ENCODE measurements at regions not wholly inside any gene's neighbourhood (a gene's known extent, or its start where the extent isn't known, plus 50 kb on each side); places are given as distances from the start of the nearest gene placed in this dataset.

DNA sequence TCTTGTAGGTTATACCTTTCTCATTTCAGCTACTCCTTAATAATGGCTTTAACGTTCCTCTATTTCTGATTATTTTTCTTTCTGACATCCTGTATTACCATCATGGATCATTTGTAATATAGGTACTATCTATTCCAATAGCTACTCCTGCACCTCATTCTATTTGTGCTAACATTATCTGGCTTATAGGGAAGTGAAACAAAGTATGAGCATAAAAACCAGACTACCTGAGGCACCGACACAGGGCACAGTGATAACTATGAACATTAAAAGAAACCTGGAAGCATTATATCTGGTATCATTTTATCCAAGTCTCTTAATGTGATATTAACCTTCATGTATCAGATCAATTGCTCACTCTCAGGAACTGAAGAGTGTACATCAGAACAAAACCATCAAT, 407.3 kb downstream of the DMRT2 start:
- no peaks in the 10 kb centered on the region for H3K36me3 Mint-ChIP-seq (ENCODE audit: low read depth)
- no peaks in the 10 kb centered on the region for H3K9me3 Mint-ChIP-seq
- no peak overlapping the region for H3K27ac Mint-ChIP-seq
- H3K27me3 Mint-ChIP-seq (ENCODE audit: low read depth) = no peaks in the 10 kb centered on the region
- H3K4me1 Mint-ChIP-seq (ENCODE audit: low read depth) = no peaks in the 10 kb centered on the region
- no peak overlapping the region for H3K4me3 Mint-ChIP-seq

DNA sequence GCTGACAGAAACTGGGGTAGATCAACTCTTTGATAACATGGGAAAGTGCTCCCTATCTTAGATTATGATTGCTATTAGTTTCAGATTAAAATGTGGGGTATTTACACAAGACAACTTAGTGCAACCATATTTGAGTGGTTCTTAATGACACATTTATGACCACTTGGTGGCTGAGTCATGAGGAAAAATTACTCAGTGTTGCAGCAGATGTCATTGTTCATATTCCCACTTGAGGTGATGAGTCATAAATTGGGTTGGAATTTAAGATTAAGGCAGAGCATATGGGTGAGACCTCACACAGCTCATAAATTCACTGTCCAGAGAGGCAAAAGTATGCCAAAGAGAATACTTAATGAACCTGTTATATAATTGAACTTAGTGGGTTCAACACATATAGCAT, 408.3 kb downstream of the DMRT2 start:
- no peaks in the 10 kb centered on the region for H3K9me3 Mint-ChIP-seq
- H3K4me3 Mint-ChIP-seq = no peak overlapping the region
- no peak overlapping the region for H3K27ac Mint-ChIP-seq
- no peaks in the 10 kb centered on the region for H3K36me3 Mint-ChIP-seq (ENCODE audit: low read depth)
- H3K4me1 Mint-ChIP-seq (ENCODE audit: low read depth) = no peaks in the 10 kb centered on the region
- H3K27me3 Mint-ChIP-seq (ENCODE audit: low read depth) = no peaks in the 10 kb centered on the region

DNA sequence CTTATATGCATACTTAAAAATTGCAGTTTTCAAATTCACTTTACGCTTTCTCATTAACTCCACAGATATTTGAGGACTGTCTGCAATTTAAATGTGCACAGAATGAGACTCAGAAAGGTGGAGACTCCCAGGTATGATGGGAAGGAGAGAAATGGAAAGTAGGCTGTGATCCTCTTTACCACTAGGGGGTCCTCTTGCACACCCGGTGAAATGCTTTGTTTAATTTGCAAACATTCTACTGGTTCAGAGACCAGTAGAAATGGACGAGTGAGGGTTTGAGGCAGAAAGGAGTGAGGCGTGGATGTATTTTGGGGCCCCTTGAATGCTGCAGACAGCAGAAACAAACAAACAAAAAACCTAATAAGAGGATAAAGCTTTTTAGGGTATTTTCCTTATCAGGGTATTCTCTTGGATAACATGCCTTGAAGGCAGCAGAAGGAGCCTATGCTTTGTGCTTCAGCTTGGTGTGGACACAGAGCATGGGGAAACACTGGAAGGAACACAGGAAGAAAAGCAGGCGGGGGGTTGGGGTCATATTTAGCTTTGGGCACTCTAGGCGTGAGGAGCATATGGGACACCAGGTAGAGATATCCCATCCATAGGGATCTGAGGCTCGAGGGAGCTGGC, 410.1 kb downstream of the DMRT2 start:
- Mint-ChIP-seq H3K9me3 (no peaks in the 10 kb centered on the region), H3K36me3 (ENCODE audit: low read depth) (no peaks in the 10 kb centered on the region), H3K4me3 (no peak overlapping the region), H3K27ac (no peak overlapping the region), H3K27me3 (ENCODE audit: low read depth) (no peaks in the 10 kb centered on the region), H3K4me1 (ENCODE audit: low read depth) (no peaks in the 10 kb centered on the region)

GRCh38 chr9:1461812-1462211, 411.7 kb downstream of the DMRT2 start:
- Mint-ChIP-seq H3K9me3 (no peaks in the 10 kb centered on the region), H3K4me1 (ENCODE audit: low read depth) (no peaks in the 10 kb centered on the region), H3K27ac (no peak overlapping the region)

DNA sequence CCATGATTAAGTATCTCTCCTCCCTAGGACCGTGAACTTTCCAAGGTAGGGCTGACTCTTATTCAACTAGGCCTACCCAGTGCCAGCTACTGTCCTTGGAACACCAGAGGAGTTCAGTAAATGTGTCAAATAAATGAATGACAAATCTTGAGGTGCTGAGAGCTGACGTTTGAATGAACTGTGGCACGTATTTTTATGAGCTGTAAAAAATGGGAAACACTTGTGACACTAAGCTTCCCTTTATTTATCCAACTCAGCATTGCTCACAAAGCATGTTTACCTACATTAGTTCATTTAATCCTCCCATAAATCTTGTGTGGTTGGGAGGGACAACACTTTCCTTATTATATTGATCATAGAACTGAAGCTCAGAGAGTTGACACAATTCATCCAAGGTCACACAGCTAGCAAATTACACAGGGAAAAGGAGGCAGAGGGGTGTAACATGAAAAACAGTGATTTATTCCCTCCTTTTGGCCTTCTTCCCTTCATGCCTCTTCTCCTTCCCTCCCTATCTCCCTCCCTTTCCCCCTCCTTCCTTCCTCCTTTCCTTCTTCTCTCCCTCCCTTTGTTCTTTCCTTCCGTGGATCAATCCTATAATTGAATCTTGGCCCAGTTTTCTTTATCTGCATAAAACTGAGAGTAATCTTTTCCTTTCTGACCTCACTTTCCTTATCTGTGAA, 412.6 kb downstream of the DMRT2 start:
- H3K27me3 Mint-ChIP-seq (ENCODE audit: low read depth) = no peaks in the 10 kb centered on the region
- no peaks in the 10 kb centered on the region for H3K9me3 Mint-ChIP-seq
- H3K36me3 Mint-ChIP-seq (ENCODE audit: low read depth) = no peaks in the 10 kb centered on the region
- H3K4me1 Mint-ChIP-seq (ENCODE audit: low read depth) = no peaks in the 10 kb centered on the region
- no peak overlapping the region for H3K27ac Mint-ChIP-seq
- no peak overlapping the region for H3K4me3 Mint-ChIP-seq

More at GRCh38 chr9:1461812-1462211, 411.7 kb downstream of the DMRT2 start:
- Mint-ChIP-seq H3K36me3 (ENCODE audit: low read depth) (no peaks in the 10 kb centered on the region), H3K27me3 (ENCODE audit: low read depth) (no peaks in the 10 kb centered on the region), H3K4me3 (no peak overlapping the region)

DNA sequence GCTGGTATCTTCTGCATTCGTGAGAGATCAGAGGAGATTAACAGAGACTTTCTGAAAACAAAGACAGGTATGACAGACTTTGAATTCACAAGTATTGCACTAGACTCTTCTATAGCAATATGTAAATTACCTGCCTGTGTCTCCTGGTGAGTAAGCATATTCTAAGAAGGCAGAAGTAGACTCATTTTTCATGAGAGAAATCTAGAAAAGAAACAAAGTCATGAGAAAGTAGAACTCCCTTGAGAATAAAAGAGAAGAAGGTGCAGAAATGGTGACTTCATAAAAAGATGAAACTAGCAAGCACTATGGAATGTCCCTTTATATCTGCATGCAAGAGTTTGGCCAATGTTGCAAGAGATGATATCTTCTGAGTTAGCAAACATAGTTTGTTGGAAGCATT, 419.8 kb downstream of the DMRT2 start:
- H3K9me3 Mint-ChIP-seq = no peaks in the 10 kb centered on the region
- H3K4me3 Mint-ChIP-seq = no peak overlapping the region
- no peaks in the 10 kb centered on the region for H3K36me3 Mint-ChIP-seq (ENCODE audit: low read depth)
- no peaks in the 10 kb centered on the region for H3K4me1 Mint-ChIP-seq (ENCODE audit: low read depth)
- no peak overlapping the region for H3K27ac Mint-ChIP-seq
- H3K27me3 Mint-ChIP-seq (ENCODE audit: low read depth) = no peaks in the 10 kb centered on the region

GRCh38 chr9:1473956-1474634, 423.9 kb downstream of the DMRT2 start:
- H3K36me3 Mint-ChIP-seq (ENCODE audit: low read depth) = no peaks in the 10 kb centered on the region
- no peak overlapping the region for H3K27ac Mint-ChIP-seq
- H3K9me3 Mint-ChIP-seq = peaks cover 3% of the 10 kb centered on the region
- H3K4me3 Mint-ChIP-seq = no peak overlapping the region
- H3K27me3 Mint-ChIP-seq (ENCODE audit: low read depth) = no peaks in the 10 kb centered on the region
- no peaks in the 10 kb centered on the region for H3K4me1 Mint-ChIP-seq (ENCODE audit: low read depth)

DNA sequence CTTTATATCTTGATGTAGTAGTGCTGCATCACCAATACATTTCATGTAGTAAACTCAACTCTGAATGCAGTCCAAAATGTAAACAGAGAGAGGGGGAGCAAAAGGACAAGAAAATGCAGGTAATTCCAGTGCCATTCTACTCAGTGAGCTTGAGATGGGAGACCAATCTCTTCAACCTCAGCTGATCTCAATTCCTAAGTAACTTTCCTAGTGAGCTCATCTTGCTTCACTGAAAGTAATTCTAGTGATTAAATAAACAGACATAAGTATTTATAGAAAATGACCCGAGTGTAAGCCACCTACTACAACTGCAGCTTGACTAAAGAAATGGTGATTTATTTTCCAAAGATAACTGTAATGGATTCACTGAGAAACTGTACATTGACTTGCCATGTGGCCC, 424.5 kb downstream of the DMRT2 start:
- no peaks in the 10 kb centered on the region for H3K36me3 Mint-ChIP-seq (ENCODE audit: low read depth)
- H3K4me1 Mint-ChIP-seq (ENCODE audit: low read depth) = no peaks in the 10 kb centered on the region
- H3K27me3 Mint-ChIP-seq (ENCODE audit: low read depth) = no peaks in the 10 kb centered on the region
- no peak overlapping the region for H3K27ac Mint-ChIP-seq
- peaks cover 3% of the 10 kb centered on the region for H3K9me3 Mint-ChIP-seq
- no peak overlapping the region for H3K4me3 Mint-ChIP-seq

DNA sequence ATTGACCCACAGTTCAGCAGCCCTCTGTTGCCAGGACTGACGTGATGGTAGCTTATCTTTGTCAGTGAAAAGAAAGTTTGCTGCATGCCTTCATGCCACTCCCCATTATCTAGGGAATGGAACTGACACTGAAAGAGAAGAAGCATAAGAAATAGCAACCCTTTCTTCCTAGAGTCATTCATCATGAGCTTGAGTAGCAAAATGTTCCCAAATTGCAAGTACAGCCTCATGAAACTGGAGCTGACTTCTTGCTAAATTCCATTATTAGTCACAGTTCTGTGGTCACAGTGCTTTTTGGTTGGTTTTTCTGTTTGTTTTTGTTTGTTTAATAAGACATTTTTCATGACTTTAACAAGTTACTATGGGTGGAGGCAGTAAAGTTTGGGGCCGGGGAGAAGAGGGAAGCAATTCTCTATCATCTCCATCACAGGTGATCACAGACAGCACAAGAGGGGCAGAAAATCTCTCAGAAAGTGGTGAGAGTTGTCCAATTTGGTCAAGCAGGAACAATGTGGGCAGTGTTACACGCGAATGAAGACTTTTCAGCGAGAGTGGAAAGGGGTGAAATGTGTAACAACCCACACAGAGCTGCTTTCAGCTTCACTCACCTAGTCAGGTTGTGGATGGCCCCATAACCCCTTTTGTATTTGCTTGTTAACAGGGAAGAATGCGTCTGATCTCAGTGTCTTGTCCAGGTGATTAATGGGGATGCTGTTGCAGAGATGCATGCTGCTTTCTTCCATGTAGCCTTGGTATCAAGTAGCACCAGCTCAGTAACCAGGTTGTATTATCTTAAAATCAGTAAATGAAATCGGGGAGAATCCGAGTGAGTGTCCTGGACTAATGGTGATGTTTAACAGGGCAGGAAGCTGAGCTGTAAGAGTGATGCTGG, 440.4 kb downstream of the DMRT2 start:
- H3K27me3 Mint-ChIP-seq (ENCODE audit: low read depth) = no peaks in the 10 kb centered on the region
- no peak overlapping the region for H3K27ac Mint-ChIP-seq
- peaks cover 3% of the 10 kb centered on the region for H3K4me1 Mint-ChIP-seq (ENCODE audit: low read depth)
- H3K9me3 Mint-ChIP-seq = no peaks in the 10 kb centered on the region
- no peak overlapping the region for H3K4me3 Mint-ChIP-seq
- H3K36me3 Mint-ChIP-seq (ENCODE audit: low read depth) = no peaks in the 10 kb centered on the region

DNA sequence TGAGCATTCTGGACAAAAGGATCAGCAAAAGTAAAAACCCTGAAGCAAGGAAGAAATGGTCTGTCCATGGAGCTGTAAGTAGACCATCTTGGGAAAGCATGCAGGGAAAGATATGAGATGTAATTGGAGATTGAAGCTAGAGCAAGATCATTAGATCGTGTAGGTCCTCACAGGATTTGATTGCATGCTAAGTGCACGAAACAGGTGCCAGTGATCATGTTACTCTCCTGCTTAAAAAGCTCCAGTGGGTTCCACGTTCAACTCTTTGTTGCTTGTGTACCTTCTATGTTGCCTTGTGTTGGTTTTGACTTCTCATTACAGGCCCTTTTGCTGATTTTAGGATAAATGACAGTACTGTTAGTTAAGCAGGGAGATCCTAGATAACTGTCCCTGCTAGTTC, 442.0 kb downstream of the DMRT2 start:
- Mint-ChIP-seq H3K27ac (no peak overlapping the region), H3K27me3 (ENCODE audit: low read depth) (no peaks in the 10 kb centered on the region)

DNA sequence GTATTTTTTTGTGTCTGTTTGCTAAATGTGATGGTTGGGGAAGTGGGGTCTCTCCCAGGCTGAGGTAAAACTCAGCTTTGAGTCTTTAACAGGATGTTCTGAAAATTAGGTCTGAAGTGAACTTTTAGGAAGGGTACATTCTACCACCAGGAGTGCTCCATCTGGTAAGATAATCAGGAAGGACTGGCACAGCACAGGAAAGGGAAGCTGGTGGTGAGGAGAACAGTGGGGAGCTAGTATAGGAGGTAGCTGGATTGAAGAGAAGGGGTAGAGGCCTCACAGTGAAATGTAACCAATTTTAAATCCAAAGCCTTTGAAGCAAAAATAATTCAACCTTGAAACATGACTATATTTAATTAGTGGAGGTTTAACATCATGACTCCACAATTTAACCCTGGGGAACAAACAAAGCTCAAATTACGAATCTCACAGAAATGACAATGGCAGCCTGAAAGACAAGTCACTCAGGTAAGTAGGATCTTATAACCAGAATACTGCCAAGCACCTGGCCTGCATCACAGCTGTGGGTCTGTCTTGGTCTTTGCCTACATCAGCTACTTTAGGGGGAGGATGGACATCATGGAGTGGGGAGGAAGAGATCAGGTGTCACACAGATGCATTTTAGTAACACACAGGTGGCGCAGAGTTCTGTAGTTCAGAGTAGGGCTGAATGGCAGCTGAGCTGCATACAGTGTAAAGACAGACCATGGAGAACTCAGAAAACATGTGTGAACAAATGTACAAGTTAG, 445.3 kb downstream of the DMRT2 start:
- Mint-ChIP-seq H3K27ac (no peak overlapping the region), H3K4me3 (no peak overlapping the region), H3K4me1 (ENCODE audit: low read depth) (peaks cover 2% of the 10 kb centered on the region), H3K36me3 (ENCODE audit: low read depth) (no peaks in the 10 kb centered on the region), H3K9me3 (no peaks in the 10 kb centered on the region), H3K27me3 (ENCODE audit: low read depth) (no peaks in the 10 kb centered on the region)

More for the DNA sequence above, 442.0 kb downstream of the DMRT2 start:
- Mint-ChIP-seq H3K4me1 (ENCODE audit: low read depth) (peaks cover 3% of the 10 kb centered on the region), H3K9me3 (no peaks in the 10 kb centered on the region), H3K36me3 (ENCODE audit: low read depth) (no peaks in the 10 kb centered on the region), H3K4me3 (no peak overlapping the region)

GRCh38 chr9:1505489-1505888, 455.3 kb downstream of the DMRT2 start:
- no peaks in the 10 kb centered on the region for H3K4me1 Mint-ChIP-seq (ENCODE audit: low read depth)
- H3K36me3 Mint-ChIP-seq (ENCODE audit: low read depth) = no peaks in the 10 kb centered on the region
- H3K4me3 Mint-ChIP-seq = no peak overlapping the region
- no peaks in the 10 kb centered on the region for H3K27me3 Mint-ChIP-seq (ENCODE audit: low read depth)
- peaks cover 7% of the 10 kb centered on the region for H3K9me3 Mint-ChIP-seq
- H3K27ac Mint-ChIP-seq = no peak overlapping the region

DNA sequence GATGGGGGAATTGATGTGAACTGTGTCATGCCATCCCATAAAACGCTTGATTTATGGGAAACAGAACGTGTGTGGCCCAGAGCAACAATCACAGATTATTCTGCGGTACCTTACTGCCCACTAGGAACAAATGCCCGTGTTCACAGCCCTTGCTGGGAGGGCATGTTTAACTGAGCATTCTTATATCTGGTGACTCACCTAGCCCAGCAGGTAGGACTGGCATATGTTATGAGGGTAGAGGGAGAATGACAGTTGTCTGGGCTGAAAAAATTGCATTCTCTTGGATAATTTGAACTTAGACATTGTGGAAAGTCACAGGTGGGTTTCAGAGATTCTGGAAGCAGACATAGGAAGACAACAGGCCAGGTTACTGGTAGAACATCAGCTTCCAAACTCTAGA, 460.6 kb downstream of the DMRT2 start:
- H3K4me1 Mint-ChIP-seq (ENCODE audit: low read depth) = peaks cover 2% of the 10 kb centered on the region
- H3K4me3 Mint-ChIP-seq = no peak overlapping the region
- H3K9me3 Mint-ChIP-seq = no peaks in the 10 kb centered on the region
- no peaks in the 10 kb centered on the region for H3K27me3 Mint-ChIP-seq (ENCODE audit: low read depth)
- H3K27ac Mint-ChIP-seq = no peak overlapping the region
- H3K36me3 Mint-ChIP-seq (ENCODE audit: low read depth) = no peaks in the 10 kb centered on the region

- Mint-ChIP-seq H3K4me1 (ENCODE audit: low read depth) (peaks cover 2% of the 10 kb centered on the region), H3K4me3 (no peak overlapping the region), H3K27me3 (ENCODE audit: low read depth) (no peaks in the 10 kb centered on the region), H3K9me3 (no peaks in the 10 kb centered on the region), H3K36me3 (ENCODE audit: low read depth) (no peaks in the 10 kb centered on the region), H3K27ac (no peak overlapping the region)
Measured at GRCh38 chr9:1513105-1513504, 462.9 kb downstream of the DMRT2 start.

Measured in T-helper 1 cell treated with Interleukin-12 subunit alpha and Interleukin-12 subunit beta and Interleukin-4 antibody, amounts not matched to agents 30 μg/mL and 1 μg/mL, for 36 hours (primary cell).